Hematopoietic multipotent progenitor cell treated with erythropoietin and hydrocortisone succinate and interleukin-3 and kit ligand, for 17 days (in vitro differentiated cells): ENCODE measurements at regions not wholly inside any gene's neighbourhood (a gene's known extent, or its start where the extent isn't known, plus 50 kb on each side); places are given as distances from the start of the nearest gene placed in this dataset.

Source experiments
- DNase-seq: peaks from one replicate; pipeline ENCODE4 v3.0.0-alpha.2; 2015; ENCODE audit warnings: low spot score

DNA sequence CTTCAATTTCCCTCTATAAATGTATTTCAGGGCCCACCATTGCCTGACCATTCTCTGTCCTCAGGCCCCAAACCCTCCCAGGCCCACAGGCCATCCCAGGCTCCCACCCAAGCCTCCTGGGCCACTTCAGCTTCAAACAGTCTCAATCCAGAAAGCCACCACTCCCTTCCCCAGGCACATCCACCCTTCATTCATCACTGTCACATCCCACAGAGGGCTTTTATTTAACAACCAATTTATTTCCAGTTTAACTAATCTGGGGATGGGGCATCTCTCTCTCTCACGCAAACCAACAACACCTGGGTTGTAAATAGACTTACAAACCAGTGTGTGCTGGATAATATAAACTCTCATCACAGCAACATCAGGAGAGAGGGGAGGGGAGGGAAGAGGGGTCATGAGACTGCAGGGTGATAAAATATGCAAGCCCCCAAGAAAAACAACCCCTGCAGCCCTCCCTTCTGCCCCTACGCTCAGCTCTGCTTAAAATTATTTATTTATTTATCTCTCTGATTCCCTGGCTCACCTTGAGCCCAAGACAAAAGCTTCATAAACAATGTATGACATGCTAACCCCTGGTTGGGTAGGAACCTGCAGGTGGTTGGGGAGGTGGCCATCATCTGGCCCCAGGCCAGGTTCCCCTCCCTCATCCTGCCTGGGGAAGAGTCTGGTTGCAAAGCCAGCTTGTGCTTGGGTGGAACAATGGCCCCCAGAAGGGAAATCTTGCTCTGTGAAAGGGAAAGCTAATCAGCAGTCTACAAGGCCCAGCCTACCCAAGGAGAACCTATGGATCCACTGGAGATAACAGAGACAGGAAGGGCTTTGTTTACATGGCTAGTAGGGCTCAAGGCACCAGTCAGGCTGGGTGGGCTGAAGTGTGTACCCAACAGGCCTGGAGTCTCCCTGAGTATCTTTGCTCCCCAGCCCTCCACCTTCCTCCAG is 359.2 kb downstream of the BUD13 start:
- DNase-seq = no peak

DNA sequence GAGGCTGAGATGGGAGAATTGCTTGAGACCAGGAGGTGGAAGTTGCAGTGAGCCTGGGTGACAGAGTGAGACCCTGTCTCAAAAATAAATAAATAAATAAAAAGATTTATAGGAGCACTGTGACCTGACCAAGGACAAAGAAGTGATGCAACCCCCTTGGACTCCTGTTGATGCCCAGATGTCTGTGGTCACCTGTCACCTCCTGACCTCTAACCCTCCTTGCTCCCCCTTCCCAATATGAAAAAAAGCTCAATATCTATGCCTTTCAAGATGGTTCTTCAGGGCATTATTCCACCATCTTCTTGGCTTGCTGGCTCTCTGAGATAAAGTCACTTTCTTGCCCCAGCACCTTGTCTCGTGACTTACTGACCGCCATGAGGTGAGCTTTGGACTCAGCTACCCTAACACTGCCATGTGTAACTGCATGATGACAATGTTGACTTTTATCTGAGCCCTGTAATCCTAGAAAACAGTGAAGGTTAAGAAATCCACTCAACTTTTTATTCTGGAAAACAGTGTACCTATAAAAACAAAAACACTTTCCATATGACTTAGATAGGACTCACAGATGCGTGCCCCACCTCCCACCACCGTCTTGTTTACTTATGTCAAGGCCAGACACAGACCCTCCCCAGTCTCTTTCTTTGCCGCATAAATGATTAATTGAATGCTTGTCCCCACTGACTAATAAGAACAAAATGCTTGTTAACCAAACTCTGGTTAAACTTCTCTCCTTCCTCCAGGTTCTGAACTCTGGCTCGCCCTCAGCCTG is 360.5 kb downstream of the BUD13 start:
- DNase-seq = no peak

DNA sequence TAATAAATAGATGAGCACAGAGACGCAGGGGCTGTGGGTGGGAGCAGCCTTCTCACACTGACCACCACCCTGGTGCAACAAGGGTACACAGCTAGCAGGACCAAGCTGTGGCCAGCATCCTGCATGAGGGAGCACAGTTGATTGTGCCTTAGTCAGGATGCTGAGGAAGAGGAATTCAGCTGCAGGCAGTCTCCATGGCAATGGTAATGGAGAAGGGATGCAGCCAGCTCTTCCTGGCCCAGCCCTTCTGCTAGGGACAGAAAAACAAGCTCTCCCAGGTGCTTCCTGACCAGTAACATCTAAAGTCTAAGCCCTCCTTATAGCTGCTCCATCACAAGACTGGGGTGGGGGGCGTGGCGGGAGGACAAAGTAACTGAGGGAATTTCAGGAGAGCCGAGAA is 363.5 kb downstream of the BUD13 start:
- no peak for DNase-seq

DNA sequence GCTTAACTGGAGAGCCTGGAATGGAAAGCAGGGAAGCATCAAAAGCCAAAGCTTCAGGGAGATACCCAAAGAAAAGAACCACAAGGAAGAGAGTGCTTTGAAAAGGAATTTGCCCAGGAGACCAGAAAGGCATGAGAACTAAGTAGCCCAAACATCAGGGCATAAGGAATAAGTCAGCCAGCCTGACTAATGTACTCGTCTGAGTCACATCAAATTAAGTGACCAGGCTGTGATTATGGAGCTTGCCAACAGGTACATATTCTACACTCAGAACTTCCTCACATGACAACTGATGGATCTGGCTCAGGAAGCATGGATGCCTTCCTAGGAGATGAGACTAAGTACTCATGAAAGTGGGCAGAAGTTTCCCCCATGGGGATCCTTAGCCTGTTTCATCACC is 366.7 kb downstream of the BUD13 start:
- DNase-seq = no peak

DNA sequence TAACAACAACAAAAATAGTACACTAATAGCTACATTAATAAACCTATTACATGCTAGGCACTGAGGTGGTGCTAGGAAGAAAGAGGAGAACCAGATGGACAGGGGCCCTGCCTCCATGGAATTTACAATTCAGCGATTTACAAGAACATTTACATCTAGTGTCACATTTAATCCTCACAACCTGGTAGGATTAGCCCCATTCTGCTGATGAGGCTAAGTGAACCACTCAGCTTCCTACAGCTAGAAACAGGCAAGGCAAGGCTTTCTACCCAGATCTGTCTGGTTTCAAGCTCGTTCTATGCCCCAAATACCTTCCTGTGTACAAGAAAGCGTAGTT is 368.4 kb downstream of the BUD13 start:
- DNase-seq = no peak

DNA sequence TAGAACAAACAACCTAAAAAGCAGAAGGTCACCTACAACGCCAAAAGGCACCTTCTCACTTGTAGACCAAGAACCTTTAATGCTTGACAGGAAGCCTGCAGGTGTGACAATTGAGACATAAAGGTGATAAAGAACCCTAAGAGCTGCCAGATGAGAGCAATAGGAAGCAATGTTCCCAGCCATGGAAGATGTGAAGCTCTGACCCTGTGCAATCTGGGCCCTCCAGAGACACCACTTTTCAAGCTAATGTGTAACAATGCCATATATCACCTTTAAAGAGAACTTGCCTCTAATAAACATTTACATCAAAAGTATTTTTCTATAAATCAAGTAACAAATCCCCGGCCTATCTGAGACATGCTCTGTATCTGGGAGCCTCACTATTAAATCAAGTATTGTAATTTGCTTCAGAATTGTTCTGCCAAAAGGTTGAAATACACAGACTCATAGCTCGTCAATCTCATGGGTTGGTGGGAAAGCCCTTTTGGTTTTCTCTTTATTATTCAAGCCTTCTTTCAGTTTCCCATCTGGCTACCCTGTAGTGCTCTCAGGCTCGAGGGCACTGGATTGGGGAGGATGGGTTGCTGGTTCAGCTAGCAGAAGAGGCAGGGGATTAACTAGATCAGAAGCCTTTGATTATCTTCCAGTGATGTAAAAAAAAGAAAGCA is 368.9 kb downstream of the BUD13 start:
- no peak for DNase-seq

DNA sequence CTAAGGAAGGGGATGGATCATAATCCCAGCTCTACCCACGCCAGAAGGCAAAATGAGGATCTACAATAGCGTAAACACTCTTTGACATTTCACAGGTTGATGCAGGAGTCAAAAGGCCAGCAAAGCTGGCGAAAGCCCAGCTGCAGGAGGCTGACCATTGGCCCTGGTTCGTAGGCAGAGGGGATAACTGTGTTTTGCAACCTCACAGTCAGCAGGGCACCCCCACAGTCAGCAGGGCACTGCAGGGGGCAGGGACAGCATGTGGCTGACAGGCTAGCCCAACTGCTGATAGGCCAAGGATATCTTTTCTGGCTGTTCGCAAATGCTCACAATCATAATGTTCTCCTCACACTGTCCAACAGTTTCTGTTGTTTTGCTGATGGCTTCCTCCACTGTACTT is 372.7 kb downstream of the BUD13 start:
- no peak for DNase-seq

DNA sequence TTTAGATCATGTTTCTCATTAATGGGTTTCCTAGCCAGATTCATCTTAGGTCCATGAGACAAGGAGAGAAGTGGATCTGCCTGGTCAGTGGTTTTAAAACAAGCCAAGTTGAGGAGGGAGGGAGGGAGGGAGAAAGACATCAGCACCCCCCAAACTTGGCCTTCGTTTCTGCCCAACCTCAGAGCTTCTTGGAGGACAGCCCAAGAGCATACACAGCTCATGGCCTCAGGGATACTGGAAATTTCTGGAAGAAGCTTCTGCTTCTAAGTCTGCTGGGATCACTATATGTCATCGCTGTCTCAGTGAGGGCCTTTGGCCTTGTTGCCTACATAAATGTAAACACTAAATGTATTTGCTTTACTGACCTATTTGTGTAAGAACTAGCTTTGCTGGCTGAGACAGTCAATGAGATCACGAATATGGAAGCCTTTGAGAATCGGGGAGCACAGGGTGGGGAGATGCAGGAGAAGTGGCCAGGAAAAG is 375.1 kb downstream of the BUD13 start:
- DNase-seq = no peak

DNA sequence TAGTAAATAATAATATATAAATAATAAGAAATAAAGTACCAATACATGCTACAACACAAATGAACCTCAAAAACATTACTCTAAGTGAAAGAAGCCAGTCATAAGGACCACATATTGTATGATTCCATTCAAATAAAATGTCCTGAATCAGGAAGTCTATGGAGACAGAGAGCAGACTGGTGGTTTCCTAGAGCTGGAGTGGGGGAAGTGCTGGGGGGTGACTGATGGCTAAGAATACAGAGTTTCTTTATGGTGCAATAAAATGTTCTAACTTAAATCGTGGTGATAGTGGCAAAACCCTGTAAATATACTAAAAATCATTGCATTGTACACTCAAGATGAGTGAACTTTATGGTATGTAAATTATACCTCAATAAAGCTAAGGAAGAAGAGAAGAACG is 376.5 kb downstream of the BUD13 start:
- DNase-seq = no peak

DNA sequence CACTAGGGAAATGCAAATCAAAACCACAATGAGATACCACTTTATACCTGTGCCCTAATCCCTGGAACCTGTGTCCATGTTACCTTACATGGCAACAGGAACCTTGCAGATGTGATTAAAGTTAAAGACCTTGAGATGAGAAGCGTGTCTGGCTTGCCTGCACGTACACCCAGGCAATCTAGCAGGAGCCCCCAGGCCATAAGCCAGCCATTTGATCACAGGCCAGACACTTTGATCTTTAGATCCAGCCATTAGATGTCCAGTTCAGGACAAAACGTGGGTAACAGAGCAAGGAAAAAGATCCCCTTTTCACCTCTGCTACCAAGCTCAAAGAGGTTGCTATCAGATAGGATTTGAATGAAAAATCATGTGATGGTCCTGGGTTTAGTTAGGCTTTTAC is 378.8 kb downstream of the BUD13 start:
- DNase-seq = no peak

DNA sequence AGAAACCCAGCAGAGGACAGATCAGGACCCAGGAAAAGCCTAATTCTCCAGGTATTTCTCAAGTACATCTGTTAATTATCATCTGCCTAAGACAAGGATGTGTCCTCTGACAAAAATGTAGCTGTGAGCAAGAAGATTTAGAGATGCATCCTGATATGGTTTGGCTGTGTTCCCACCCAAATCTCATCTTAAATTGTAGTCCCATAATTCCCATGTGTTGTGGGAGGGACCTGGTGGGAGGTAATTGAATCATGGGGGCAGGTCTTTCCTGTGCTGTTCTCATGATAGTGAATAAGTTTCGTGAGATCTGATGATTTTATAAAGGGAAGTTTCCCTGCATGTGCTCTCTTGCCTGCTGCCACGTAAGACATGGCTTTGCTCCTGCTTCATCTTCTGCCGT is 381.8 kb downstream of the BUD13 start:
- DNase-seq = no peak

DNA sequence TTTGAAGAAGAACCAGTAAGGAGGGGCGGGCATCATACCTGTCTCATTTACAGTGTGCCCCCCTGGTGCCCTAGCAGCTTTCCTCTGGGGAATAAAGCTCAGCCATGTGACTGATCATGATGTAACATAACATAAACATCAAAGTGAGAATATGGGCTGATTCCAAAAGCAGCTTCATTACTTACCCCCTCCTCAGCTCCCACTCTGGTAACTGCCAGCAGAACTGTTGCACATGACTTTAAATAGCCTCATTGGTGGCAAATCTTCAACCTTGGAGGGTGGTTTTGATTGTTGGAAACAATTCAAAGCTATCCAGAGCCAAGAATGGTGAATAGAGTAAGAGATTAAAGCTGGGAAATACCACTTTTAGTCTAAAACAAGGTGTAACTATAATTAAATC is 384.6 kb downstream of the BUD13 start:
- no peak for DNase-seq

DNA sequence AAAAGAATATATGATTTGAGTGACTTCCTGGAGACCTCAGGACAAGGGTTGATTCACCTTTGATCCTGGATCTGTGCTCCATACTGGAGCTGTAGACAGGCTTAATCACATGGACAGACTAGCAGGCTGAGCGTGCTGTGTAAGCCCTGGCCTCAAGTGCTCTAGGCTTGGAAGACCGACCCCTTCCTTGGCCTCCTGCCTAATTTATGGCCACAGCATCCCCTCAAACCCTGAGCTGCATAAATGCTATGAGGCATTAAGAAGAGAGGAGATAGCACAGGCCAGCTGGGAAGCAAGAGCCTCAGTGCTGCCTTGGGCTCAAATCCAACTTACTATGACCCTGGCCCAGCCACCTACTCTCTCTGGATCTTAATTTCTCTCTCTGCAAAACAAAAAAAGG is 385.1 kb downstream of the BUD13 start:
- DNase-seq = no peak

DNA sequence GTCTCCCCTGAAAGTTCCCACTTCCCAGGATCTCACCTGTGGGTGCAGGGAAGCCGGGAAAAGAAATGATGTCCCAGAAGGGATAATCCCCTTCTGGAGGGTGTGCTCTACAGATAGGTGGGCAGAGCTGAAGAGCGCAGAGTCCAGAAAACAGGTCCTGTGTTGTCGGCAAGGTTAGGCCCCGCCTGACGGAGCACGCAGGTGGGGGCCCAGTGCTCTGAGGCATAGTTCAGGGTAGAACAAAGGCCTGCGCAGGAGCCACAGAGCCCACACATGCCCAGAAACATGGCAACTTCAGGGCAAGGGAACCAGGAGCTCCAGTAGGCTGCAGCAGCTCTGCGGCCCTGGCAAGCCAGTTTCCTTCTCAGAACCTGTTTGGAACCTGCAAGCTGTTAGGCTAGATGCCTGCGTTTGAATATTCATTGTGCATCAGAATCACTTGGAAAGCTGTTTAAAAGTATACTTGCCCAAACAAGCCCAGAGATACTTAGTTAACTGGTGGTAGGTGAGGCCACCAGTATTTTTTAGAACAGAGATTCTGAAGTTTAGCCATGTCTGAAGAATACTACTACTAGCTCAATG is 386.6 kb downstream of the BUD13 start:
- no peak for DNase-seq

DNA sequence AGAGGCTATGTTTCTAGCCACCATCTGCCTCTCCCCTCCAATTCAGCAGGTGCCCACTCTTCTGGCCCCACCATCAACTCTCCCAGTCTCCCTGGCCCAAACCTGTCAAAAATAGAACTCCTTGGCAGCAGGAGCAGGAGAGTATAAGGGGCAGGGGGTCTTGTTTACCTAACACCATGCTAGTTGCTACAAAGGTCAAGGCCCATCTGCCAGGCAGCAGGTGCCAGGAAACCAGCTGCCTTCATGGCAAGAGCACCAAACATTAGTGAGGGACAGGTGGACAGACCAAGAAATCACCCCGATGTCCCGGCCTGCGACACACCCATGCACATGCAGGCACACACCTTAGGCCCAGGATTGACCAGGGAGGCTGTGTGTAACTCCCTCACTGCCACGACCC is 387.9 kb downstream of the BUD13 start:
- no peak for DNase-seq

DNA sequence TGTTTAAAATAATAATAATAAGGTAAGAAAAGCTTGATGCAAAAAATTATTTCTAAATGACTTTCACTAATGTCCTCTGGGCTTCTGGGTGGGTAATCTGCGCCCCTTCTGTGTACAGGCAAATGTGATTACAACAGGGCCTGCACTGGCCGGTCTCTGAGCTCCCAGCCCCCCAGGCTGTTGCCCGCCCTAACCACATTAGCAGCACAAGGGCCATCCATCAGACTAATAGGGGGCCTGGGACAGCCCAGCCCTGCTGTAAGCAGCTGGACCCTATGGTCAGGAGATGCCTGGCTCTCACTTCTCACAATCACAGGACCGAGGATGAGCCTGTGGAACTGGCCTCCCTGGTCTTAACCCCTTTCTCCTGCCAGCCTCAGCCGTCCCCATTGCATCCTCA is 388.4 kb downstream of the BUD13 start:
- DNase-seq = no peak

DNA sequence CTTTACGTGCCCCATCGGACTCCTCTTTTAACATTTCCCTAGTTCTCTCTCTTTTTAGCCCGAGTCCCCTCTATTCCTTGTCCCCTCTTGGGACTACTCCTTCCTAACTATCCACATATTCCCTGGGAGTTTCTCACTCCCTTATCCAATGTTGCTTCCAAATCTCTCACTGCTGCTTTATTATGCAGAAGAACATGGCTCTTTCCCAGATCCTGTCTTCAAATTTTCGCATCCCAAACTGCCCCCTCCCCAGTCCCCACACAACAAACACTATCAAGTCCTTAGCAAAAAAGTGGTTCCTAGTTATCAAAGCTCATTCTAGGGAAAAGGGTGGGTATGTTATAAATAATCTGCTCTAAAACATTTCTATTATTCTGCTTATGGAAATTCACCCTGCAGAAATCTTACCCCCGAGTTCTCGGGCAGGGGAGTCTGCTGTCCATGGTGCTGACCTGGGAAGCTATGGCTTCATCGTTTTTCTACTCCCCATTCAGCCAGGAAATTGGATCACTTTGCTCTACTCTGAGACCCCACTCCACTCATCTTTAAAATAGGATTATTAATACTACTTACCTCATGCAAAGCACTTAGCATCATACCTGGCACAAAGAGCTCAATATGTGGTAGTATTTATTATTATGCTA is 393.5 kb downstream of the BUD13 start:
- DNase-seq = no peak

DNA sequence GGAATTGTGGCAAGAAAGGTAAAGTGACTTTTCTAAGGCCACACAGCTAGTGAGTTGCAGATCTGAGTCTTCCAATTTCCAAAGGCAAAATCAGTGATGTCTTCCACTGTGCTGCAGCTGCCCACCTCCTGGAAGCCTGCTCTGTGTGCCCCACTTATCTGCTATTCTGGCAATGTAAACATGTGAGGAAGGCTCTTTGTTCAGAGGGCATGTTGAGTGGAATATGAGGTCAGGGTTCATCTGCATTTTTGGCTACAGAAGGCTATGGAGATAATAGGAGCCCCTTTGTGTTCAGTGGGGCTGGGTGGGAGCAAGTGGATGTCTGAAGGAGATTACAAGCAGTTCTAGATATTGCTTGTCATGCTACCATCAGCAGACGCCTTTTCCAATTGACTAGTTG is 396.2 kb downstream of the BUD13 start:
- DNase-seq = no peak

DNA sequence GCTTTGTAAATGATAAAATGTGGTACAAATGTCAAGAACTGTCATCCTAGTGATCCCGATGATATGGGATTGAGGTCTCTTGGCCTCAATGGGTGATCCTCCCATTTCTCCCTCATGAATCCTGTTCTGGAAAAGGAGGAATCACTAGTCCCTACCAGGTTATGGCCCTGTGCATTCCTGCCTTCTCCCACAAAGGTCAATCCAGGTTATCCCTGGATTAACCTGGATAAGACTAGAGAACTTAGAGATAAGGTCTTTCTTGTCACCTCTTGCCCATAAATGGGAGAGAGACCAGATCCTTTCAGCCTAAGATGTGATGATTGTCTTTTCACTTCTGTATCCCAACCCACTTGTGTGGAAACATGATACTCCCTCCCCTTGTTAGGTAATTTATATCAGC is 396.7 kb downstream of the BUD13 start:
- DNase-seq = no peak

DNA sequence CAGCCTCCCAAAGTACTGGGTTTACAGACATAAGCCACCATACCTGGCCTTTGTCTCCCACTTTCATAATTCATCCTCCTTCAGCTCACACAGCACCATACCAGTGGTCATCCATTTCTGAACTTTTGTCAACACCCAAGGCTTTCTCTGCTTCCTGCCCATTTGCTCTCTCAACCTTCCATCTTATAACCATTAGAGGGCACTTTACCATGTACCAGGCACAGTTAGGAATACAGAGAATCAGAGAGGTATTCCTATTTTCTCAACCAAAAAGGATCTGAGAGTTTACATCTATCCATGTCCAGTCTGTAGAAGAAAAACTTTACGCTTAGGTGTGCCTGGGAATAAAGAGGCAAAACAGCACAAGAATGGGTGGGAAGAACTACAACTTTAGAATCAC is 397.6 kb downstream of the BUD13 start:
- no peak for DNase-seq

DNA sequence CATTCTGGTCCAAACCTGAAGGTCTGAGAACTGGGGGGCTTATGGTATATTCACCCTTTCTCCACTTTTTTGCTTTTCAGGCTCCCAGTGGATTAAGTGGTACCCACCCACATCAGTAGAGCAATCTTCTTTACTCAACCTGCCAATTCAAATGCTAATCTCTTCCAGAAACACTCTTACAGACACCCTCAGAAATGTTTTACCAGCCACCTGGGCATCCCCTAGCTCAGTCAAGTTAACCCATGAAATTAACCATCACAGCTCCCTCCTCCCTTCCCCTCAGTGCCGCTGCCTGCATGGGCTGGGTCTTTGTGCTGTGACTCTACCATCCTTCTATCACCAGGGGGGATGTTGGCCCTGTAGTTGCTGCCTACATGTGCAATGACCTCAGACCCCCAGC is 398.7 kb downstream of the BUD13 start:
- DNase-seq = no peak
